Prostate gland (tissue), 2 donors: ENCODE measurements at regions not wholly inside any gene's neighbourhood (a gene's known extent, or its start where the extent isn't known, plus 50 kb on each side); places are given as distances from the start of the nearest gene placed in this dataset.

Experiments used
- CTCF ChIP-seq, 4 experiments: fragments of 200-600 bp in 2 of 4; fragments of 450-650 bp in 2 of 4; sonication (generic) in 2 of 4; IDR thresholded peaks; 1 replicate in 3 of 4; 2 replicates in 1 of 4; pipeline ENCODE4 v1.5.1; 2016 to 2019; ENCODE audit warnings: antibody characterized with exemption in 4 of 4, mild to moderate bottlenecking in 2 of 4, moderate library complexity in 2 of 4
- POLR2AphosphoS5 ChIP-seq: sonication (generic); formaldehyde crosslinking; IDR thresholded peaks from one replicate; pipeline ENCODE4 v1.6.1; 2017; ENCODE audit warnings: antibody characterized with exemption

DNA sequence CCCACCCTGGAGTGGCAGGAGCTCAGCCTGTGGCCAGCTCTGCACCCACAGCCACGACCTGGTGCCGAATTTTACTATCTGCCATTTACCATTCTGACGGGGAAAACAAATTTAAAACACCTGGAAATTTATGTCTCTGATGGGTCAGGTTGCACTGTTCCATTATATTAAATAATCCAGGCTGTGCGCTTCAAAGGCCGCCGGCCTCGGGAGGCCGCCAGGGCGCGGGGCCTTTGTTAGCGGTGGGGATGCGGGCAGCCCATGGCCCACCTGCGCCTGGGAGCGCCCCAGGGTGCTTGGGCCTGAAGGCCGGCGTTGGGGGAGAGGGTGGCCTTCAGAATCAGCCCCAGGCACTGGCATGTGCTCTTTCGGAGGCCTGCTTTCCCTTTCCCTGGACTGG is 276.9 kb downstream of the SRBD1 start:
- TF ChIP-seq CTCF (IDR thresholded peaks at IDR 0.05): no peak
- no peak for TF ChIP-seq POLR2AphosphoS5
